OCI-LY7 (cell line): ENCODE measurements at regions not wholly inside any gene's neighbourhood (a gene's known extent, or its start where the extent isn't known, plus 50 kb on each side); places are given as distances from the start of the nearest gene placed in this dataset.

Source experiments
- BruUV-seq: library from RNA; stranded (reverse); fragments of 400-500 nt; replicated peaks from 2 replicates; lab custom pipeline; 2021; lab: Mats Ljungman, UMichigan
- CTCF ChIA-PET: fragments of 300-600 bp; sonication (Branson Sonifier 250); formaldehyde crosslinking; loops from one replicate; lab custom pipeline; 2022; ENCODE audit warnings: antibody characterized with exemption; ENCODE audit not compliant: unreplicated experiment; lab: Charles Lee
- POLR2A ChIA-PET: fragments of 300-600 bp; sonication (Branson Sonifier 250); formaldehyde crosslinking; loops from one replicate; lab custom pipeline; 2022; ENCODE audit warnings: antibody characterized with exemption; lab: Charles Lee
- DNase-seq: peaks from one replicate; pipeline ENCODE4 v3.0.0-alpha.2; 2015; ENCODE audit warnings: low spot score
- H2AFZ ChIP-seq: fragments of 200-600 bp; sonication (generic), shearing (Covaris generic); 2 replicates; pipeline ENCODE4 v1.6.1; 2014; ENCODE audit warnings: mild to moderate bottlenecking, antibody characterized with exemption, low read length, moderate library complexity
- H3K27ac ChIP-seq: fragments of 200-600 bp; sonication (generic); 2 replicates; pipeline ENCODE4 v1.5.1; 2014; ENCODE audit warnings: mixed run types, low read depth, mild to moderate bottlenecking, moderate library complexity, low read length, inconsistent platforms; ENCODE audit not compliant: poor library complexity, severe bottlenecking
- H3K36me3 ChIP-seq: fragments of 200-600 bp; sonication (generic); 2 replicates; pipeline ENCODE4 v1.6.1; 2014; ENCODE audit warnings: mild to moderate bottlenecking, antibody characterized with exemption, low read length, moderate library complexity, mixed read lengths; ENCODE audit not compliant: insufficient read depth
- H3K4me1 ChIP-seq: fragments of 200-600 bp; sonication (generic); 2 replicates; pipeline ENCODE4 v1.5.1; 2014; ENCODE audit warnings: mild to moderate bottlenecking, low read length; ENCODE audit not compliant: insufficient read depth, poor library complexity, severe bottlenecking
- H3K4me2 ChIP-seq: fragments of 200-600 bp; sonication (generic); 2 replicates; pipeline ENCODE4 v1.6.1; 2014; ENCODE audit warnings: mild to moderate bottlenecking, low read length
- H3K4me3 ChIP-seq: fragments of 200-600 bp; sonication (generic); 2 replicates; pipeline ENCODE4 v1.5.1; 2014; ENCODE audit warnings: mild to moderate bottlenecking, low read depth, low read length; ENCODE audit not compliant: poor library complexity, severe bottlenecking
- H3K79me2 ChIP-seq: fragments of 200-600 bp; sonication (generic); 2 replicates; pipeline ENCODE4 v1.6.1; 2016; ENCODE audit warnings: low read depth, mild to moderate bottlenecking, low read length, moderate library complexity, mixed read lengths; ENCODE audit not compliant: insufficient read depth
- H3K9me2 ChIP-seq: fragments of 200-600 bp; sonication (generic); 2 replicates; pipeline ENCODE4 v1.6.1; 2016; ENCODE audit warnings: mild to moderate bottlenecking, low read length, mixed read lengths; ENCODE audit not compliant: insufficient read depth
- H3K9me3 ChIP-seq: fragments of 200-600 bp; sonication (generic); 2 replicates; pipeline ENCODE4 v1.6.1; 2014; ENCODE audit warnings: mild to moderate bottlenecking, mixed run types, low read length, mixed read lengths
- H4K20me1 ChIP-seq: fragments of 200-600 bp; sonication (generic); 2 replicates; pipeline ENCODE4 v1.6.1; 2014; ENCODE audit warnings: mild to moderate bottlenecking, antibody characterized with exemption, low read length, moderate library complexity, mixed read lengths; ENCODE audit not compliant: insufficient read depth
- EZH2phosphoT487 ChIP-seq: fragments of 200-600 bp; sonication (generic); IDR thresholded peaks from 2 replicates; pipeline ENCODE4 v1.6.1; 2018; ENCODE audit warnings: low read depth, borderline replicate concordance, mild to moderate bottlenecking, mixed run types, antibody characterized with exemption, low read length, moderate library complexity, mixed read lengths
- intact Hi-C: fragments of 100-400 bp; cut with micrococcal nuclease; formaldehyde crosslinking; loops from one replicate; pipeline ENCODE4 v1.10.0; 2022; ENCODE audit not compliant: unreplicated experiment
- TF ChIP-seq, protein P1 (sequence below): fragments of 200-600 bp; sonication (generic); conservative IDR thresholded peaks from 2 replicates; pipeline ENCODE4 v1.5.1; 2014; ENCODE audit warnings: mild to moderate bottlenecking, antibody characterized with exemption, low read length, moderate library complexity, mixed read lengths

GRCh38 chr22:48282804-48283203 is 1520.4 kb downstream of the TBC1D22A start:
- Histone ChIP-seq H3K4me3 (no peak overlapping the region), H3K36me3 (no peaks in the 10 kb centered on the region), H3K9me2 (no peaks in the 10 kb centered on the region), H4K20me1 (no peaks in the 10 kb centered on the region), H2AFZ (no peak overlapping the region), H3K27ac (no peak overlapping the region), H3K79me2 (no peaks in the 10 kb centered on the region), H3K9me3 (0 out of 2 replicates have a peak, but pooled peaks cover 4% of the 10 kb centered on the region), H3K4me1 (no peaks in the 10 kb centered on the region), H3K4me2 (no peak overlapping the region)
- POLR2A ChIA-PET: interaction anchor here (0.6 to 0.7 kb wide), 3 partner anchors 126 to 382 kb away, joined by 3 to 4 read pairs (median 4); no protein-coding TSS in a partner anchor
- CTCF ChIA-PET: no interaction called here
- TF ChIP-seq EZH2phosphoT487: no peak
- TF ChIP-seq, protein P1, sequence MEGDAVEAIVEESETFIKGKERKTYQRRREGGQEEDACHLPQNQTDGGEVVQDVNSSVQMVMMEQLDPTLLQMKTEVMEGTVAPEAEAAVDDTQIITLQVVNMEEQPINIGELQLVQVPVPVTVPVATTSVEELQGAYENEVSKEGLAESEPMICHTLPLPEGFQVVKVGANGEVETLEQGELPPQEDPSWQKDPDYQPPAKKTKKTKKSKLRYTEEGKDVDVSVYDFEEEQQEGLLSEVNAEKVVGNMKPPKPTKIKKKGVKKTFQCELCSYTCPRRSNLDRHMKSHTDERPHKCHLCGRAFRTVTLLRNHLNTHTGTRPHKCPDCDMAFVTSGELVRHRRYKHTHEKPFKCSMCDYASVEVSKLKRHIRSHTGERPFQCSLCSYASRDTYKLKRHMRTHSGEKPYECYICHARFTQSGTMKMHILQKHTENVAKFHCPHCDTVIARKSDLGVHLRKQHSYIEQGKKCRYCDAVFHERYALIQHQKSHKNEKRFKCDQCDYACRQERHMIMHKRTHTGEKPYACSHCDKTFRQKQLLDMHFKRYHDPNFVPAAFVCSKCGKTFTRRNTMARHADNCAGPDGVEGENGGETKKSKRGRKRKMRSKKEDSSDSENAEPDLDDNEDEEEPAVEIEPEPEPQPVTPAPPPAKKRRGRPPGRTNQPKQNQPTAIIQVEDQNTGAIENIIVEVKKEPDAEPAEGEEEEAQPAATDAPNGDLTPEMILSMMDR: no peak
- BruUV-seq: no TSS peak
- DNase-seq: no peak
- intact Hi-C loops: no loop called here

GRCh38 chr22:48279461-48279756 is 1517.0 kb downstream of the TBC1D22A start:
- Histone ChIP-seq H2AFZ (no peak overlapping the region), H3K27ac (no peak overlapping the region), H3K4me1 (no peaks in the 10 kb centered on the region), H3K79me2 (no peaks in the 10 kb centered on the region), H3K9me3 (0 out of 2 replicates have a peak, but pooled peaks cover 4% of the 10 kb centered on the region), H3K9me2 (no peaks in the 10 kb centered on the region), H3K4me2 (no peak overlapping the region), H3K4me3 (no peak overlapping the region), H3K36me3 (no peaks in the 10 kb centered on the region), H4K20me1 (no peaks in the 10 kb centered on the region)
- POLR2A ChIA-PET: no interaction called here
- CTCF ChIA-PET: no interaction called here
- no peak for TF ChIP-seq EZH2phosphoT487
- TF ChIP-seq, protein P1: no peak
- DNase-seq: no peak
- no TSS peak for BruUV-seq
- intact Hi-C loops: no loop called here

DNA sequence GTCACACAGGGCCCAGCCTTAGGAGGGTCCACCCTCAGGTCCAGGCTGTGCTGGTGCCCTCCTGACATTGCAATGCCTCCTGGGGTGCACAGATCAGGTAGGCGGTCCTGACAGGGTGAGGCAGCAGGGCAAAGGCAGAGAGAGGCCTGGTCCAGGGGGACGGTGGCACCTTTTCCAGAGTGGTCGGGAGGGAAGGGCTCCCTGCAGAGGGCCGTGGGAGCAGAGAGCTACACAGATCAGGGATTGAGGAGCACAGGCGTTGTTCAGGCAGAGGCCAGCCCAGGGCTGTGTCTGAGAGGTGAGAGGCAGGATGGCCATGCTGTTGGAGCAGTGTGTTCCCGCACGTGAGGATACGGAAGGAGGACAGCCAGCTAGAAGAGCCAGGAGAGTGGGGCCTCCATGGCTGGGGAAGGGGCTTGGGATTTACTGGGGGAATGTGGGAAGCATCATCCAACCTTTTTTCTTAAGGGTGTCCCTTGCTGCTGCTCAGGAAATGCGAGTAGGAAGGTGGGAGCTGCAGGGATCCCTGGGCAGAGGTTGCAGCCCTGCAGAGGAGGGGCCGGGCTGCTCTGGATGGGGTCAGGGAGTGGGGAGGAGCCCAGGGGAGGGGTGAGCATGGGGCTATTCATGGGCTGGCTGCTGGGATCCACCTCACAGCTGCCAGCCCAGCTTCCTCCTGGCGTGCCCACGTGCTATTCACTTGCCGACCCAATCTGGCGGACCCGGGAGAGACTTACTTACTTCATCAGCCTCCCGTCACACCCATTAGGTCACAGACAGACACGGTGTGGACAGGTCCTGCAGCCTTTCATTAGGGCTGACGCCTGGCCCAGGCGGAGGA is 1516.4 kb downstream of the TBC1D22A start:
- H3K36me3 ChIP-seq: no peaks in the 10 kb centered on the region
- no peak for DNase-seq
- H3K4me2 ChIP-seq: no peak overlapping the region
- no peak overlapping the region for H3K4me3 ChIP-seq
- H3K79me2 ChIP-seq: no peaks in the 10 kb centered on the region
- intact Hi-C loops: no loop called here
- H3K4me1 ChIP-seq: no peaks in the 10 kb centered on the region
- H3K27ac ChIP-seq: no peak overlapping the region
- POLR2A ChIA-PET: no interaction called here
- no peaks in the 10 kb centered on the region for H4K20me1 ChIP-seq
- no peaks in the 10 kb centered on the region for H3K9me2 ChIP-seq
- CTCF ChIA-PET: no interaction called here
- BruUV-seq: no TSS peak
- no peak overlapping the region for H2AFZ ChIP-seq
- 0 out of 2 replicates have a peak, but pooled peaks cover 4% of the 10 kb centered on the region for H3K9me3 ChIP-seq
- TF ChIP-seq, protein P1: no peak
- TF ChIP-seq EZH2phosphoT487: no peak
